ENCODE measurements at regions not wholly inside any gene's neighbourhood (a gene's known extent, or its start where the extent isn't known, plus 50 kb on each side); places are given as distances from the start of the nearest gene placed in this dataset.
A peak's percentile ranks its signal among the peaks of the same experiment; 100 is the strongest.

DNA sequence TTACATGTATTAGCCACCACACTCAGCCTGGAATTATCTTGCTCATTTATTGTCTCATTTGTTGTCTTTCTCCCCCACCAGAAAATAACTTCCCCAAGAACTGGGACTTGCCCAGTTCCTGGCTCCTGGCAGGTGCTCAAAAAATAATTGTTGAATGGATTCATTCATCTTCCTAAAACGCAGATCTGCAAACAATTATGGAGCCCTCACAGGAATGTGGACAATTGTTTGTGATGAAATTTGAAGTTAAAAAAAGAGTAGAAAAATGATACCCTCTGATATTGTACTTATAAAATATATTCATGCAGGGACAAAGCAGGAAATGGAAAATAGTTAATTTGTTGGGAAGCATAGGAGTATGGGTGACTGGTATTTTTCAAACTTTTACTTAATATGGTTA, 60.7 kb upstream of the MAP1LC3B2 start:
- DNase-seq = no peak

DNA sequence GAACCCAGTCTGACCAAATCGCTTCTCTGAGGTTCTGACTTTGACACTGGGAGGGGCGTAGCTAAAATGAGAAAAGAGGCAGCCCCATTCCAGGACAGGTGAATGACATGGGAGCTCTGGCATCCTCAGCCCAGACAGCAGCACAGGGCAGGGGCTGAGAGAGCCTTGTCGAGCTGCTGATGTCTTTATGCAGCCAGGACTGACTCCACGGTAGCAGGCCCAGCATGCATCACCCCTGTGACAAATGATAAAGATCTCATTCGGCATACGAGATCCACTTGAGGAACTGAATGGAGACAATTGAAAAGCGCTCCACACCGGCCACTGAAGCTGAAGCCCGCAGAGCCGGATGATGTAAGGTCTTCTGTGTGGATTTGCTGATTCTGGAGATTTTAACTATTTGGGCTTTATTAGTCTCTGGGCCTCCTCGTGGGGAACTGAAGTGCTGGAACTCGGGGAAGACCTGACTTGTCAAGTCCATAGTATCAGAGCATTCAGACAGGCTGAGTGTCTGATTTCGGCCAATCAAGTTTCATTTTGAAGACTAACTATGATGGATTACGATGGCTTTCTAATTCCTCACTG, 56.9 kb upstream of the MAP1LC3B2 start:
- DNase-seq = no peak

DNA sequence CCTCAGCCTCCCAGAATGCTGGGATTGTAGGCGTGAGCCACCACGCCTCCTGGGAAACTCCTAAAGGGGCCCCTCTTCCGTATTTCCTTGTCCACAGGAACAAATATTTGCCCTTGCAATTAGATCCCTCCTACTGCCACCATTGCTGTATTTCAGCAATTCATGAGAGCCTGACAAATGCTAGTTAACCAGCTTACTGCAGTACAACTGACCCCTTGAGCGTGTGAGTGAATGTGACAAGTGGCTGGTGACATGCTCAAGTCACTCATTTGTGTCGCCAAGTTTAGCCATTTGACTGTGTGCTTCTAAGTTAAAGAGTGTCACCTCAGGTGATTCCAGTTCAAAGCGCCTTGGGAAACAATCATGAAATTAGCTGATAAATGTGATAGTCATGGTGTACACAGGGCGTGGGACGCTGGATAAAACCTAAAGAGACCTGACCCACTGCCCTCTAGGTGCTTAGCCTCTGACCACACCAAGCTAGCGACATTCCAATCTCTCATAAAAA, 56.1 kb upstream of the MAP1LC3B2 start:
- no peak for DNase-seq

DNA sequence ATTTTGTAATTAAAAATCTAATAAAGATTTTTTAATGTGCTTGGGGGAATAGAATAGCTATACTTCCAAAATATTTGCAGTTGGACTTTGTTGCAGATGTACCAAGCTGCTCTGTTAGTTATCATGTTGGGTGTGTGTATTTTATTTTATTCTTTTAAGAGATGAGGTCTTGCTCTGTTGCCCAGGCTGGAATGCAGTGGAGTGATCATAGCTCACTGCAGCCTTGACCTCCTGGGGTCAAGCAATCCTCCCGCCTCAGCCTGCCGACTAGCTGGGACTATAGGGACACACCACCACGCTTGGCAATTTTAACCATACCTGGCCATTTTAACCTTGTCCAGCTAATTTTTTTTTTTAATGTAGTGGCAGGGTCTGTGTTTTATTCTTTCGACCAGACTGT, 54.7 kb upstream of the MAP1LC3B2 start:
- DNase-seq = no peak

DNA sequence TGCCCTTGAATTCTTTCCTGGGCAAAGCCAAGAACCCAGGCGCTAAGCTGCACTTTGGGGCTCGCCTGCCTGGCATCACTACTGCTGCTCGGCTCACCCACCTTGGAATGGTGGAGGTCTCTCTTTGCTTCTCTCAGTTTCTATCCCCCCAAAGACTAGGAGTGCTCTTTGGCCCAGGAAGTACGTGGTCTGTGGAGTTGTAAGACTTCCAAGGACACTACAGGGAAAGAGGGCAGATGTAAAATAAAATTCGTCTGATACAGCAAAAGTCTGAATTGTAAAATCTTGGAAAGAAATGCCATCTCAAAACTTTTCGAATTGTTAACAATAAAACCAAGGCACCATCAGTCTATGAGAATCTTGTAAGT, 52.5 kb upstream of the MAP1LC3B2 start:
- no peak for DNase-seq

DNA sequence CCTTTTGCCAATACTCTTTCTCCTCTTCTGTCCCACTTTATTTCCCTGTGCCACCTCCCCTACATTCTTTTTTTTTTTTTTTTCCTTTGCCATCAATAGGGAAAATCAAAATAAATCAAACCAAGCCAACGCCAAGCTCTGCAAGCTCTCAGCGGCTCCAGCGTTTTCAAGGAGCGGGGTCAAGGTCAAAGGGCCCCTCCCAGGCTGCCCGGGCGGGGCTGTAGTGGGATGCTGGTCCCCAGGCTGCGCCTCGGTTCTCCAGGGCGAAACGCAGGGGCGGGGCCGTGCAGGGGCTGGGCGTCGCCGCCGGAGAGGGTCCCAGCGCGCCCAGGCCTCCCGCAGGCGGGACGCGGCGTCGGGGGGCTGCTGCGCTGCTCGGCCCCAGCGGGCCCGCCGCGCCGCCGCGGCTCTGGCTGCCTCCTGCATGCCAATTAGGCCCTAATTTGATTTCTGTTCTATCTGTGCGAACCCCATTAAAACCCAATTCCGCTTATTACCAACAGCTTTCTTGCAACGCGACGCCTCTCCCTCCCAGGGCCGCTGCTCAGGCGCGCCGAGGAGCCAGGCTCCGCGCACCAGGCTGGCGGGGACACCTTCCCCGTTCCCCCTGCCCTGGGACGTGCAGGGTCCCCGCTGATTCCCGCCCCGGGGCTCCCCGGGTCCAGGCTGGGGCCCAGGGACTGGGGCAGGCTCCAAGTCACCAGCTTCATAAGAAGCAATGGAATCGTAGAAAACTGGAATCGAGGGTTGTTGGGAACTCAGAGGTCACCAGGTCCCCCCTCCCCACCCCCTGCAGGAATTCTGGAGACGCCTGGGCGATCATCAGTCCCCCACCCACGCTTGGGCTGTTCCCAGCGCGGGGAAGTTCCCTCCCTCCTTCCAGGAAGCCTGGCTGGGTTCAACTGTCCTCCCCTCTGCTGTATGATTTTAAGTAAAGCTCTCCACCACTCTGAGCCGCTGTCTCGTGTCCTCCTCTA, 50.7 kb upstream of the MAP1LC3B2 start:
- peak in 1 of 2 experiments; percentile 29 for DNase-seq

Data from NCI-H524 (cell line).